Tibial artery (tissue), 4 donors: ENCODE measurements at regions not wholly inside any gene's neighbourhood (a gene's known extent, or its start where the extent isn't known, plus 50 kb on each side); places are given as distances from the start of the nearest gene placed in this dataset.
A peak's percentile ranks its signal among the peaks of the same experiment; 100 is the strongest.

ENCODE experiments used
- DNase-seq, 2 donors: peaks; one replicate each; pipeline ENCODE4 v3.0.0-alpha.2; 2019
- H3K27ac ChIP-seq, 2 donors: fragments of 200-600 bp; sonication (generic) in 1 of 2; 1 replicate in 1 of 2; 2 replicates in 1 of 2; pipeline ENCODE4 v1.5.1; 2018 to 2019; ENCODE audit warnings: mild to moderate bottlenecking in 1 of 2
- H3K27me3 ChIP-seq, 2 donors: fragments of 200-600 bp; sonication (generic) in 1 of 2; one replicate each; pipeline versions ENCODE4 v1.5.1 to v1.6.0; 2016 to 2019
- H3K36me3 ChIP-seq, 3 donors: fragments of 200-600 bp; sonication (generic) in 2 of 3; one replicate each; pipeline ENCODE4 v1.5.1; 2016 to 2019; ENCODE audit warnings: mild to moderate bottlenecking in 2 of 3
- H3K4me1 ChIP-seq, 4 donors: fragments of 200-600 bp; sonication (generic) in 2 of 4; 1 replicate in 3 of 4; 2 replicates in 1 of 4; pipeline ENCODE4 v1.5.1; 2016 to 2019
- H3K4me3 ChIP-seq, 2 donors: fragments of 200-600 bp; sonication (generic) in 1 of 2; 1 replicate in 1 of 2; 2 replicates in 1 of 2; pipeline ENCODE4 v1.5.1; 2018 to 2019; ENCODE audit warnings: mild to moderate bottlenecking in 2 of 2
- H3K9me3 ChIP-seq, 3 donors: fragments of 200-600 bp; sonication (generic) in 1 of 3; one replicate each; pipeline ENCODE4 v1.5.1; 2016 to 2019
- CTCF ChIP-seq, 2 experiments: fragments of 200-600 bp in 1 of 2; fragments of 450-650 bp in 1 of 2; IDR thresholded peaks; one replicate each; pipeline ENCODE4 v1.5.1; 2017 to 2019; ENCODE audit warnings: antibody characterized with exemption in 2 of 2, mild to moderate bottlenecking in 1 of 2, moderate library complexity in 1 of 2
- intact Hi-C: fragments of 100-400 bp; cut with DNase I; formaldehyde crosslinking; loops from one replicate; pipeline ENCODE4 v1.15.0; 2023; ENCODE audit warnings: low total_unique reads

- Histone ChIP-seq H3K36me3 (no peaks in the 10 kb centered on the region), H3K27ac (peak overlapping the region; percentile 29 to 39), H3K4me1 (peaks cover 0 to 28% (median 10%) of the 10 kb centered on the region in 4 donors), H3K9me3 (no peaks in the 10 kb centered on the region), H3K27me3 (no peaks in the 10 kb centered on the region), H3K4me3 (no peak overlapping the region)
- no peak for DNase-seq
- no peak for TF ChIP-seq CTCF (IDR thresholded peaks at IDR 0.05)
- intact Hi-C loops, result no loop called here
Measured at GRCh38 chr15:93452537-93453211, 363.7 kb upstream of the RGMA start.

- Histone ChIP-seq H3K4me3 (no peak overlapping the region), H3K27ac (no peak overlapping the region)
- intact Hi-C loops, result no loop called here
Measured at GRCh38 chr15:93451822-93452221, 362.8 kb upstream of the RGMA start.

DNA sequence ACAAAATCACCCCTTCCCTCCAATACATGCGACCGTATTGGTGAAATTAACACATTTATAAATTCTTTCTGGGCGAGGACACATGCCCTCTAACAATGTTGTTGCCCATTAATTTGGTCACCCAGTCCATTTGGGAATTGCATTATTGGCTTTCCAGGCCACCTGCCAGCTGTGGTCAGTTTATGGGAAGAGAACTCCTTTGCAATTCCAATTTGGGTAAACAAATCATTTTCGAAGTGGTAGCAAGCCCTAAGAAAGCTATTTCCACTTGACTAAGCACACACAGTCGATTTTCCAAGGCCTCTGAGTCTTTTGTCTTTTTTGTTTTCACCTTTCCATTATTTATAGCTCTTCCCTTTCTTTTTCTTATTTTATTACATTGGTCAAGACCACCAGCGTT lies 362.3 kb upstream of the RGMA start:
- intact Hi-C loops, result no loop called here
- Histone ChIP-seq H3K36me3 (no peaks in the 10 kb centered on the region), H3K4me1 (peaks cover 0 to 28% (median 10%) of the 10 kb centered on the region in 4 donors), H3K4me3 (no peak overlapping the region), H3K27ac (no peak overlapping the region), H3K9me3 (no peaks in the 10 kb centered on the region), H3K27me3 (no peaks in the 10 kb centered on the region)
- DNase-seq, result peak; percentile 69 to 75
- TF ChIP-seq CTCF (IDR thresholded peaks at IDR 0.05), result no peak

More at GRCh38 chr15:93451822-93452221, 362.8 kb upstream of the RGMA start:
- DNase-seq, result no peak
- Histone ChIP-seq H3K36me3 (no peaks in the 10 kb centered on the region), H3K4me1 (peaks cover 0 to 28% (median 10%) of the 10 kb centered on the region in 4 donors), H3K9me3 (no peaks in the 10 kb centered on the region), H3K27me3 (no peaks in the 10 kb centered on the region)
- no peak for TF ChIP-seq CTCF (IDR thresholded peaks at IDR 0.05)

GRCh38 chr15:93449798-93450197 lies 360.8 kb upstream of the RGMA start:
- Histone ChIP-seq H3K36me3 (no peaks in the 10 kb centered on the region), H3K4me1 (peaks cover 0 to 28% (median 10%) of the 10 kb centered on the region in 4 donors), H3K9me3 (no peaks in the 10 kb centered on the region), H3K4me3 (no peak overlapping the region), H3K27ac (peak overlapping the region in 1 of 2 donors; percentile 15), H3K27me3 (no peaks in the 10 kb centered on the region)
- intact Hi-C loops, result no loop called here
- no peak for DNase-seq
- no peak for TF ChIP-seq CTCF (IDR thresholded peaks at IDR 0.05)

GRCh38 chr15:93438310-93438709 lies 349.3 kb upstream of the RGMA start:
- intact Hi-C loops, result no loop called here
- Histone ChIP-seq H3K27ac (no peak overlapping the region), H3K4me1 (no peaks in the 10 kb centered on the region), H3K9me3 (no peaks in the 10 kb centered on the region), H3K27me3 (no peaks in the 10 kb centered on the region), H3K36me3 (no peaks in the 10 kb centered on the region), H3K4me3 (no peak overlapping the region)
- no peak for TF ChIP-seq CTCF (IDR thresholded peaks at IDR 0.05)
- no peak for DNase-seq
